Upper lobe of right lung (tissue), 1 donor: ENCODE measurements at regions not wholly inside any gene's neighbourhood (a gene's known extent, or its start where the extent isn't known, plus 50 kb on each side); places are given as distances from the start of the nearest gene placed in this dataset.
A peak's percentile ranks its signal among the peaks of the same experiment; 100 is the strongest.

Experiments used
- ATAC-seq: fragments of 200-7000 bp; cut with Tn5 transposase; one replicate; pipeline ENCODE4 v1.9.1; 2020; ENCODE audit warnings: mild to moderate bottlenecking, moderate library complexity
- DNase-seq: peaks from one replicate; pipeline ENCODE4 v3.0.0-alpha.2; 2020
- H3K27ac ChIP-seq: fragments of 200-600 bp; one replicate; pipeline ENCODE4 v1.8.0; 2022
- H3K27me3 ChIP-seq: fragments of 200-600 bp; one replicate; pipeline ENCODE4 v1.8.0; 2022; ENCODE audit warnings: mild to moderate bottlenecking
- H3K36me3 ChIP-seq: fragments of 200-600 bp; one replicate; pipeline ENCODE4 v1.8.0; 2022
- H3K4me1 ChIP-seq: fragments of 200-600 bp; one replicate; pipeline ENCODE4 v1.8.0; 2022
- H3K4me3 ChIP-seq: fragments of 200-600 bp; one replicate; pipeline ENCODE4 v1.8.0; 2022; ENCODE audit warnings: mild to moderate bottlenecking
- H3K9me3 ChIP-seq: fragments of 200-600 bp; one replicate; pipeline ENCODE4 v1.8.0; 2022
- CTCF ChIP-seq: fragments of 200-600 bp; IDR thresholded peaks from one replicate; pipeline ENCODE4 v1.8.0; 2022; ENCODE audit warnings: antibody characterized with exemption
- intact Hi-C: fragments of 100-400 bp; cut with DNase I; formaldehyde crosslinking; loops from one replicate; pipeline ENCODE4 v1.11.0; 2022
- donor health status: DM: no; HTN: yes; CAD: no; lungs with severe emphysema.

GRCh38 chr9:106333481-106333880, 529.5 kb upstream of the ZNF462 start:
- DNase-seq (no peak), ATAC-seq (no peak)
- H3K9me3 ChIP-seq = no peaks in the 10 kb centered on the region
- H3K4me1 ChIP-seq = no peaks in the 10 kb centered on the region
- TF ChIP-seq CTCF = no peak
- H3K27me3 ChIP-seq = no peaks in the 10 kb centered on the region
- H3K27ac ChIP-seq = no peak overlapping the region
- intact Hi-C loops = no loop called here
- no peak overlapping the region for H3K4me3 ChIP-seq
- no peaks in the 10 kb centered on the region for H3K36me3 ChIP-seq

- Histone ChIP-seq H3K36me3 (no peaks in the 10 kb centered on the region), H3K27ac (no peak overlapping the region), H3K4me1 (no peaks in the 10 kb centered on the region), H3K4me3 (no peak overlapping the region), H3K27me3 (no peaks in the 10 kb centered on the region), H3K9me3 (no peaks in the 10 kb centered on the region)
- no peak for TF ChIP-seq CTCF
- intact Hi-C loops = no loop called here
- DNase-seq = no peak
- no peak for ATAC-seq
Observed at GRCh38 chr9:106334081-106334480, 528.9 kb upstream of the ZNF462 start.

GRCh38 chr9:106339882-106340281, 523.1 kb upstream of the ZNF462 start:
- Histone ChIP-seq H3K36me3 (no peaks in the 10 kb centered on the region), H3K9me3 (no peaks in the 10 kb centered on the region), H3K4me1 (no peaks in the 10 kb centered on the region), H3K4me3 (no peak overlapping the region), H3K27ac (no peak overlapping the region), H3K27me3 (no peaks in the 10 kb centered on the region)
- DNase-seq (no peak), ATAC-seq (no peak)
- TF ChIP-seq CTCF = no peak
- intact Hi-C loops = no loop called here

- no peak for TF ChIP-seq CTCF
- Histone ChIP-seq H3K27ac (no peak overlapping the region), H3K4me3 (no peak overlapping the region), H3K9me3 (no peaks in the 10 kb centered on the region), H3K4me1 (no peaks in the 10 kb centered on the region), H3K27me3 (no peaks in the 10 kb centered on the region), H3K36me3 (no peaks in the 10 kb centered on the region)
- DNase-seq (no peak), ATAC-seq (no peak)
- intact Hi-C loops = no loop called here
Observed at GRCh38 chr9:106350777-106351176, 512.2 kb upstream of the ZNF462 start.

- Histone ChIP-seq H3K4me3 (no peak overlapping the region), H3K27ac (no peak overlapping the region), H3K4me1 (no peaks in the 10 kb centered on the region), H3K27me3 (no peaks in the 10 kb centered on the region), H3K9me3 (no peaks in the 10 kb centered on the region), H3K36me3 (no peaks in the 10 kb centered on the region)
- TF ChIP-seq CTCF = no peak
- intact Hi-C loops = no loop called here
- no peak for DNase-seq
- ATAC-seq = no peak
Observed at GRCh38 chr9:106356924-106357323, 506.0 kb upstream of the ZNF462 start.

- no peaks in the 10 kb centered on the region for H3K9me3 ChIP-seq
- no peak overlapping the region for H3K4me3 ChIP-seq
- H3K27ac ChIP-seq = no peak overlapping the region
- H3K4me1 ChIP-seq = no peaks in the 10 kb centered on the region
- TF ChIP-seq CTCF = no peak
- intact Hi-C loops = no loop called here
- ATAC-seq = peak; percentile 33
- H3K36me3 ChIP-seq = no peaks in the 10 kb centered on the region
- DNase-seq = peak; percentile 33
- no peaks in the 10 kb centered on the region for H3K27me3 ChIP-seq
Observed at GRCh38 chr9:106358331-106358730, 504.6 kb upstream of the ZNF462 start.
